ENCODE measurements at regions not wholly inside any gene's neighbourhood (a gene's known extent, or its start where the extent isn't known, plus 50 kb on each side); places are given as distances from the start of the nearest gene placed in this dataset.

GRCh38 chr11:103673773-103674172 lies 362.7 kb upstream of the DDI1 start:
- Mint-ChIP-seq H3K27me3 (peaks cover 4% of the 10 kb centered on the region), H3K27ac (no peak overlapping the region), H3K4me1 (no peaks in the 10 kb centered on the region), H3K9me3 (ENCODE audit: low read depth) (no peaks in the 10 kb centered on the region), H3K4me3 (no peak overlapping the region), H3K36me3 (no peaks in the 10 kb centered on the region)
- DNase-seq (no peak), ATAC-seq (no peak)
- CTCF ChIA-PET: no interaction called here

GRCh38 chr11:103676413-103676812 lies 360.0 kb upstream of the DDI1 start:
- H3K4me3 Mint-ChIP-seq: no peak overlapping the region
- peaks cover 2% of the 10 kb centered on the region for H3K27me3 Mint-ChIP-seq
- CTCF ChIA-PET: no interaction called here
- no peaks in the 10 kb centered on the region for H3K36me3 Mint-ChIP-seq
- ATAC-seq (no peak), DNase-seq (no peak)
- H3K27ac Mint-ChIP-seq: no peak overlapping the region
- H3K9me3 Mint-ChIP-seq (ENCODE audit: low read depth): no peaks in the 10 kb centered on the region
- no peaks in the 10 kb centered on the region for H3K4me1 Mint-ChIP-seq

- ATAC-seq (no peak), DNase-seq (no peak)
- no peak overlapping the region for H3K4me3 Mint-ChIP-seq
- H3K27me3 Mint-ChIP-seq: peaks cover 2% of the 10 kb centered on the region
- H3K27ac Mint-ChIP-seq: no peak overlapping the region
- peaks cover 4% of the 10 kb centered on the region for H3K4me1 Mint-ChIP-seq
- no peaks in the 10 kb centered on the region for H3K9me3 Mint-ChIP-seq (ENCODE audit: low read depth)
- no peaks in the 10 kb centered on the region for H3K36me3 Mint-ChIP-seq
- CTCF ChIA-PET: no interaction called here
Observed at GRCh38 chr11:103680826-103681225, 355.6 kb upstream of the DDI1 start.

GRCh38 chr11:103681855-103682254 lies 354.6 kb upstream of the DDI1 start:
- H3K9me3 Mint-ChIP-seq (ENCODE audit: low read depth): no peaks in the 10 kb centered on the region
- no peak overlapping the region for H3K4me3 Mint-ChIP-seq
- ATAC-seq: no peak
- no peak overlapping the region for H3K27ac Mint-ChIP-seq
- no peaks in the 10 kb centered on the region for H3K36me3 Mint-ChIP-seq
- H3K4me1 Mint-ChIP-seq: peaks cover 4% of the 10 kb centered on the region
- no peaks in the 10 kb centered on the region for H3K27me3 Mint-ChIP-seq
- DNase-seq: no peak
- CTCF ChIA-PET: interaction anchor here (1.0 to 1.3 kb wide), 4 partner anchors 14 to 482 kb away, joined by 3 to 4 read pairs (median 3); partner anchors contain the start of gene PDGFD

GRCh38 chr11:103682318-103683184 lies 353.9 kb upstream of the DDI1 start:
- H3K9me3 Mint-ChIP-seq (ENCODE audit: low read depth): no peaks in the 10 kb centered on the region
- DNase-seq (peak; percentile 54), ATAC-seq (peak; percentile 75)
- CTCF ChIA-PET: interaction anchor here (0.9 to 1.3 kb wide), 5 partner anchors 14 to 590 kb away, joined by 3 to 4 read pairs (median 3); partner anchors contain the start of gene PDGFD
- H3K36me3 Mint-ChIP-seq: no peaks in the 10 kb centered on the region
- H3K27me3 Mint-ChIP-seq: no peaks in the 10 kb centered on the region
- H3K4me3 Mint-ChIP-seq: no peak overlapping the region
- H3K27ac Mint-ChIP-seq: no peak overlapping the region
- peaks cover 4% of the 10 kb centered on the region for H3K4me1 Mint-ChIP-seq

- H3K36me3 Mint-ChIP-seq: no peaks in the 10 kb centered on the region
- H3K27me3 Mint-ChIP-seq: no peaks in the 10 kb centered on the region
- DNase-seq (no peak), ATAC-seq (no peak)
- H3K9me3 Mint-ChIP-seq (ENCODE audit: low read depth): no peaks in the 10 kb centered on the region
- peaks cover 4% of the 10 kb centered on the region for H3K4me1 Mint-ChIP-seq
- no peak overlapping the region for H3K4me3 Mint-ChIP-seq
- CTCF ChIA-PET: no interaction called here
- H3K27ac Mint-ChIP-seq: no peak overlapping the region
Observed at GRCh38 chr11:103683576-103683975, 352.9 kb upstream of the DDI1 start.

- ATAC-seq (no peak), DNase-seq (no peak)
- Mint-ChIP-seq H3K27me3 (no peaks in the 10 kb centered on the region), H3K36me3 (no peaks in the 10 kb centered on the region), H3K4me1 (no peaks in the 10 kb centered on the region), H3K27ac (no peak overlapping the region), H3K9me3 (ENCODE audit: low read depth) (no peaks in the 10 kb centered on the region), H3K4me3 (no peak overlapping the region)
- CTCF ChIA-PET: no interaction called here
Observed at GRCh38 chr11:103688924-103689323, 347.5 kb upstream of the DDI1 start.

- Mint-ChIP-seq H3K36me3 (no peaks in the 10 kb centered on the region), H3K27me3 (no peaks in the 10 kb centered on the region), H3K4me3 (no peak overlapping the region), H3K9me3 (ENCODE audit: low read depth) (no peaks in the 10 kb centered on the region), H3K27ac (no peak overlapping the region), H3K4me1 (no peaks in the 10 kb centered on the region)
- CTCF ChIA-PET: no interaction called here
- no peak for ATAC-seq
- no peak for DNase-seq
Observed at GRCh38 chr11:103690356-103690755, 346.1 kb upstream of the DDI1 start.

GRCh38 chr11:103696123-103696522 lies 340.3 kb upstream of the DDI1 start:
- Mint-ChIP-seq H3K4me1 (no peaks in the 10 kb centered on the region), H3K36me3 (no peaks in the 10 kb centered on the region), H3K27me3 (no peaks in the 10 kb centered on the region), H3K4me3 (no peak overlapping the region), H3K27ac (no peak overlapping the region), H3K9me3 (ENCODE audit: low read depth) (no peaks in the 10 kb centered on the region)
- no peak for DNase-seq
- no peak for ATAC-seq
- CTCF ChIA-PET: no interaction called here

GRCh38 chr11:103699216-103699615 lies 337.2 kb upstream of the DDI1 start:
- no peak for ATAC-seq
- Mint-ChIP-seq H3K4me1 (no peaks in the 10 kb centered on the region), H3K36me3 (no peaks in the 10 kb centered on the region), H3K27ac (no peak overlapping the region), H3K27me3 (no peaks in the 10 kb centered on the region), H3K9me3 (ENCODE audit: low read depth) (no peaks in the 10 kb centered on the region), H3K4me3 (no peak overlapping the region)
- CTCF ChIA-PET: no interaction called here
- DNase-seq: no peak

GRCh38 chr11:103699656-103700055 lies 336.8 kb upstream of the DDI1 start:
- ATAC-seq: no peak
- no peaks in the 10 kb centered on the region for H3K4me1 Mint-ChIP-seq
- H3K27ac Mint-ChIP-seq: no peak overlapping the region
- H3K27me3 Mint-ChIP-seq: no peaks in the 10 kb centered on the region
- no peak overlapping the region for H3K4me3 Mint-ChIP-seq
- CTCF ChIA-PET: no interaction called here
- H3K36me3 Mint-ChIP-seq: no peaks in the 10 kb centered on the region
- H3K9me3 Mint-ChIP-seq (ENCODE audit: low read depth): no peaks in the 10 kb centered on the region
- DNase-seq: no peak

GRCh38 chr11:103700622-103701021 lies 335.8 kb upstream of the DDI1 start:
- no peaks in the 10 kb centered on the region for H3K9me3 Mint-ChIP-seq (ENCODE audit: low read depth)
- CTCF ChIA-PET: no interaction called here
- H3K4me1 Mint-ChIP-seq: no peaks in the 10 kb centered on the region
- no peak overlapping the region for H3K4me3 Mint-ChIP-seq
- H3K36me3 Mint-ChIP-seq: no peaks in the 10 kb centered on the region
- DNase-seq (no peak), ATAC-seq (no peak)
- H3K27ac Mint-ChIP-seq: no peak overlapping the region
- no peaks in the 10 kb centered on the region for H3K27me3 Mint-ChIP-seq

- Mint-ChIP-seq H3K4me3 (no peak overlapping the region), H3K27ac (no peak overlapping the region), H3K4me1 (no peaks in the 10 kb centered on the region), H3K9me3 (ENCODE audit: low read depth) (no peaks in the 10 kb centered on the region), H3K36me3 (no peaks in the 10 kb centered on the region), H3K27me3 (no peaks in the 10 kb centered on the region)
- DNase-seq: no peak
- ATAC-seq: no peak
- CTCF ChIA-PET: no interaction called here
Observed at GRCh38 chr11:103703437-103703836, 333.0 kb upstream of the DDI1 start.

- Mint-ChIP-seq H3K4me1 (no peaks in the 10 kb centered on the region), H3K27ac (no peak overlapping the region), H3K4me3 (no peak overlapping the region), H3K36me3 (no peaks in the 10 kb centered on the region), H3K9me3 (ENCODE audit: low read depth) (no peaks in the 10 kb centered on the region), H3K27me3 (no peaks in the 10 kb centered on the region)
- DNase-seq (no peak), ATAC-seq (no peak)
- CTCF ChIA-PET: no interaction called here
Observed at GRCh38 chr11:103703954-103704353, 332.5 kb upstream of the DDI1 start.
